ENCODE measurements at regions not wholly inside any gene's neighbourhood (a gene's known extent, or its start where the extent isn't known, plus 50 kb on each side); places are given as distances from the start of the nearest gene placed in this dataset.
"Not testable (repeated sequence)": the region's sequence is repeated elsewhere in the genome, so short reads cannot be mapped to it uniquely, and the experiment has no call there.

DNA sequence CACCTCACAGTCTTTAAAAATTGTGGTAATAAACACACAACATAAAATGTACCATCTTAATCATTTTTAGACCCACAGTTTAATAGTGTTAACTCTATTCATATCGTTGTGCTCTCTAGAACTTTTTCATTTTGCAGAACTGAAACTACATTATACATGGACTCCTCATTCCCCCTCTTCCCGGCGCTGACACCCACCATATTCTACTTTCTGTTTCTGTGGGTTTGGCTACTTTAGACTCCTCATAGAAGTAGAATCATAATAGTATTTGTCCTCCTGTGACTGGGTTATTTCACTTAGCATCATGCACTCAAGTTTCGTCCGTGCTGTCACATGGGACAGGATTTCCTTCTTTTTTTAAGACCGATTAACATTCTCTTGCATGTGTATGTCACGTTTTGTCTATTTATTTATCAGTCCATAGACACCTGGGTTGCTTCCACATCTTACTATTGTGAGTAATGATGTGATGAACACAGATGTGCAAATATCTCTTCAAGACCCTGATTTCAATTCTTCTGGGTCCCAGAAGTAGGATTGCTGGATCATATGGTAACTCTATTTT is 62.9 kb upstream of the TMPRSS2 start:
- DNase-seq (ENCODE audit: extremely low spot score, unreplicated experiment): no peak
- H3K27me3 Mint-ChIP-seq: no peaks in the 10 kb centered on the region
- H3K4me1 Mint-ChIP-seq (ENCODE audit: unreplicated experiment): no peaks in the 10 kb centered on the region
- no peak overlapping the region for H3K27ac Mint-ChIP-seq
- no peaks in the 10 kb centered on the region for H3K36me3 Mint-ChIP-seq
- H3K4me3 Mint-ChIP-seq: no peak overlapping the region
- peaks cover 11% of the 10 kb centered on the region for H3K9me3 Mint-ChIP-seq
- TF ChIP-seq, protein P1, sequence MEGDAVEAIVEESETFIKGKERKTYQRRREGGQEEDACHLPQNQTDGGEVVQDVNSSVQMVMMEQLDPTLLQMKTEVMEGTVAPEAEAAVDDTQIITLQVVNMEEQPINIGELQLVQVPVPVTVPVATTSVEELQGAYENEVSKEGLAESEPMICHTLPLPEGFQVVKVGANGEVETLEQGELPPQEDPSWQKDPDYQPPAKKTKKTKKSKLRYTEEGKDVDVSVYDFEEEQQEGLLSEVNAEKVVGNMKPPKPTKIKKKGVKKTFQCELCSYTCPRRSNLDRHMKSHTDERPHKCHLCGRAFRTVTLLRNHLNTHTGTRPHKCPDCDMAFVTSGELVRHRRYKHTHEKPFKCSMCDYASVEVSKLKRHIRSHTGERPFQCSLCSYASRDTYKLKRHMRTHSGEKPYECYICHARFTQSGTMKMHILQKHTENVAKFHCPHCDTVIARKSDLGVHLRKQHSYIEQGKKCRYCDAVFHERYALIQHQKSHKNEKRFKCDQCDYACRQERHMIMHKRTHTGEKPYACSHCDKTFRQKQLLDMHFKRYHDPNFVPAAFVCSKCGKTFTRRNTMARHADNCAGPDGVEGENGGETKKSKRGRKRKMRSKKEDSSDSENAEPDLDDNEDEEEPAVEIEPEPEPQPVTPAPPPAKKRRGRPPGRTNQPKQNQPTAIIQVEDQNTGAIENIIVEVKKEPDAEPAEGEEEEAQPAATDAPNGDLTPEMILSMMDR (conservative IDR thresholded peaks at IDR 0.05): no peak

DNA sequence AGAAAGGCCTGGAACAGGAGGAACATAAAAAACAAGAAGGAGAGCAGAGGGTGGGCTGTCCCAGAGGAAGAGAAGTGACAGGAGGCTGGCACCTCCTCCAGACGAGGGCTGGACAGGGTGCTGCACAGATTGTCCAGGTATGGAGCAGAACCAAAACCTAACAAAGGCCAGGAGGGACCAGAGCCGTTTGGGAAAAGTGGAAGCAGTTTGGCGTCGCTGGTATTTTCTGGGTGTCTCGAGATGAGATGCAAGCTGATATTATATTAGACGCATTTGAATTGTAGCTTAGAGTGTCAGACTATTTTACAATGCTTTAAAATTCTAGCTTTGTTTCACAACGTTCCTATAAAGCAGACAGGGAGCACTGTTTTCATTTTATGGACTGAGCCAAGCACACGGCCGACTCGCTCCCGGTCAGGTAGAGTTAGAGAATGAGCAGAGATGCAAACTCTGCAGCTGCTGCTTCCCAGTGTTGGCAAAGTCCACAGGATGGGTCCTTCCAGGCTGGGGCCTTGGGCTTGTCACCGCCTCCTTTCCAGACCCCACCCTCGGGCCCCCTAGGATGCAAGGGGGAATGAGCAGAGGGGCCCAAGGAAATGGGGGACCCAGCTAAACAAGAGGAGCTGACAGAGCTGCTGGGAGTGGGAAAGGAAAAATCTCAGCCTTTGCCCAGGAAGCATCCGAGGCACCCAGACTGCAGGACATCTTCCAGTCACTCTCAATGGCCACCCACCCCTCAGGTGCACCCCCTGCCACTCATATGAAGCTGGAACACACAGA is 60.8 kb upstream of the TMPRSS2 start:
- Mint-ChIP-seq H3K4me3 (no peak overlapping the region), H3K9me3 (peaks cover 6% of the 10 kb centered on the region), H3K4me1 (ENCODE audit: unreplicated experiment) (peaks cover 7% of the 10 kb centered on the region), H3K27me3 (no peaks in the 10 kb centered on the region), H3K27ac (no peak overlapping the region), H3K36me3 (no peaks in the 10 kb centered on the region)
- TF ChIP-seq, protein P1 (conservative IDR thresholded peaks at IDR 0.05): no peak
- no peak for DNase-seq (ENCODE audit: extremely low spot score, unreplicated experiment)

DNA sequence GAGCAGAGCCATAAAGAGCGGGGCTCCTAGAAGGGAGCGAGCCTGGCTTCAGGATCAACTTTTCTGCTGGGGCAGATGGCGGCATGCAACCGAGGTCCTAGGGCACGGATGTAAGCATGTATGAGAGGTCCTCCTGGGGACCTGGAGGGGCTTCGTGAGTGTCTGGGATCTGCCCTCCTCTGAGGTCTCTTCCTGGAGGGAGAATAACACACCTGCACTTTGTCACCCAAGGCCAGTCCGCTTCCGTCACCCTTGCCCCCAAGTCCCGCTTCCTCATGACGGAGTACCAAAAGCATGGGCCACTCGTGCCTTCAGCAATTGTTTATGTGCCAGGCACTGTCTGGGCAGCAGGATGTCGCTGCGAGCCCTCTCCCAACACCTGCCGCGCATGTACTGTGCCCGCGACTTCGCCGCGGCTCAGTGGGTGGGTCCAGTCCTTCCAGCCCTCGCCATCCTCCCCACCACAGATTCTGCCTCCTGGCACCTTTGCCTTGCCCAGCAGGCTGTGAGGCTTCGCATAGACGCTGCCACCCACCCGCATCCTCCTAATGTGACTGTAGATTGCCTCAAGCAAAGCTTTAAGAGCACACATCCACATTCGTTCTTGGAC is 60.0 kb upstream of the TMPRSS2 start:
- no peak overlapping the region for H3K4me3 Mint-ChIP-seq
- H3K9me3 Mint-ChIP-seq: peaks cover 6% of the 10 kb centered on the region
- TF ChIP-seq, protein P1 (conservative IDR thresholded peaks at IDR 0.05): no peak
- H3K36me3 Mint-ChIP-seq: no peaks in the 10 kb centered on the region
- H3K27ac Mint-ChIP-seq: no peak overlapping the region
- no peak for DNase-seq (ENCODE audit: extremely low spot score, unreplicated experiment)
- H3K27me3 Mint-ChIP-seq: no peaks in the 10 kb centered on the region
- peaks cover 7% of the 10 kb centered on the region for H3K4me1 Mint-ChIP-seq (ENCODE audit: unreplicated experiment)

DNA sequence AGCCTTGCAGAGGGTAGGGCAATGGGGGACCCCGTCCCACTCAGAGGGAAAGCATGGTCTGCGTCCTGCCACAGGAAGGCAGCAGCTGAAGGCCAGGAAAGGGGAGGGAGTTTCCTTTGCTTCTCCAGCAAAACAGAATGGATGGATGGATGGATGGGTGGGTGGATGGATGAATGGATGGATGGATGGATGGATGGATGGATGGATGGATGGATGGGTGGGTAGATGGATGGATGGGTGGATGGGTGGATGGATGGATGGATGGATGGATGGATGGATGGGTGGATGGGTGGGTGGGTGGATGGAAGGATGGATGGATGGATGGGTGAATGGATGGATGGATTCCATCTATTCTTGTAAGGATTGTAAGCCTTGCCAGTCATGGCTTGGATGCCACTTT is 59.3 kb upstream of the TMPRSS2 start:
- not testable (repeated sequence) for DNase-seq (ENCODE audit: extremely low spot score, unreplicated experiment); H3K4me1 Mint-ChIP-seq (ENCODE audit: unreplicated experiment); H3K4me3 Mint-ChIP-seq; H3K27ac Mint-ChIP-seq; H3K27me3 Mint-ChIP-seq; H3K9me3 Mint-ChIP-seq; H3K36me3 Mint-ChIP-seq

DNA sequence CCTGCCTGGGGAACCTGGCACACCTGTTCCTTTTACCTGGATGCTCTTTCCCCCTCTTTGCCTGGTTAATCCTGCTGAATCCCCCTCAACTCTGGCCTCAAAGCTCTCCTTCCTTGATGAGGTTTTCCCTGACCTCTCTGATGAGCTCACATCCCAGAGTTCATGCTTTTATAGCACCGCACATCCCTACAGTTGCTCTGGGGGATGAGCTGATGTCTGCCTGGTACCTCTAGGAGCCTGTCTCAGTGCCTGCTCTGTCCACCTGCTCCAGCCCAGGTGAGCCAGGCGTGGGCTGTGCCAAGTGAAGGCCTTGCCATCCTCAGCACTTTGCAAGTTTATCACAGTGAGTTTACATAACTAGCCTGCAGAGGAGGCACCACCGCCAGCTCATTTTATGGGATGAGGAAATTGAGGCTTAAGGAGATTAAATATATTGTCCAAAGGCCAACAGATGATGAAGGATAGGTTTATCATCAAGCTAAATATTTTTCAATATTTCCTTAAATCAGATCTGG is 58.6 kb upstream of the TMPRSS2 start:
- Mint-ChIP-seq H3K36me3 (no peaks in the 10 kb centered on the region), H3K4me3 (no peak overlapping the region), H3K27me3 (no peaks in the 10 kb centered on the region), H3K27ac (no peak overlapping the region), H3K9me3 (peaks cover 1% of the 10 kb centered on the region), H3K4me1 (ENCODE audit: unreplicated experiment) (peaks cover 7% of the 10 kb centered on the region)
- TF ChIP-seq, protein P1 (conservative IDR thresholded peaks at IDR 0.05): no peak
- DNase-seq (ENCODE audit: extremely low spot score, unreplicated experiment): no peak

DNA sequence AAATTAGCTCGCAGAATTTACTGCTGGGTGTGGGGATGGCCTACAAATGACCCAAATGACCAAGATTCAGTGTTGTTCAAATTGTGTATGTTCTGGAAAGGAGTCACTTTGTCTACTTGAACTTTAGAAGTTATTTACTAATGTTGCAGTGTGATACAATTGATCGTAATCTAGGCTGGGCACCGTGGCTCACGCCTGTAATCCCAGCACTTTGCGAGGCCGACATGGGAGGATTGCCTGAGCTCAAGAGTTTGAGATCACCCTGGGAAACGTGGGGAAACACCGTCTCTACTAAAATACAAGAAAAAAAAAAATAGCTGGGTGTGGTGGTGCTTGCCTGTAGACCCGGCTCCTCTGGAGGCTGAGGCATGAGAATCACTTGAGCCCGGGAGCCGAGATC is 57.6 kb upstream of the TMPRSS2 start:
- Mint-ChIP-seq H3K4me3 (no peak overlapping the region), H3K4me1 (ENCODE audit: unreplicated experiment) (peaks cover 7% of the 10 kb centered on the region), H3K36me3 (no peaks in the 10 kb centered on the region), H3K27me3 (no peaks in the 10 kb centered on the region), H3K9me3 (no peaks in the 10 kb centered on the region), H3K27ac (peak overlapping the region; percentile 27)
- no peak for DNase-seq (ENCODE audit: extremely low spot score, unreplicated experiment)
- TF ChIP-seq, protein P1 (conservative IDR thresholded peaks at IDR 0.05): no peak
